GM12872 (cell line): ENCODE measurements at regions not wholly inside any gene's neighbourhood (a gene's known extent, or its start where the extent isn't known, plus 50 kb on each side); places are given as distances from the start of the nearest gene placed in this dataset.

Experiments
- CTCF ChIP-seq: IDR thresholded peaks from 3 replicates; pipeline ENCODE4 v1.5.1; 2011; ENCODE audit warnings: low read depth, mild to moderate bottlenecking, low read length, moderate library complexity; ENCODE audit not compliant: insufficient read depth

GRCh38 chr6:6376845-6377244, 56.4 kb upstream of the F13A1 start:
- 0 out of 3 replicates have a peak, but pooled peaks have one; percentile 4 for TF ChIP-seq CTCF

DNA sequence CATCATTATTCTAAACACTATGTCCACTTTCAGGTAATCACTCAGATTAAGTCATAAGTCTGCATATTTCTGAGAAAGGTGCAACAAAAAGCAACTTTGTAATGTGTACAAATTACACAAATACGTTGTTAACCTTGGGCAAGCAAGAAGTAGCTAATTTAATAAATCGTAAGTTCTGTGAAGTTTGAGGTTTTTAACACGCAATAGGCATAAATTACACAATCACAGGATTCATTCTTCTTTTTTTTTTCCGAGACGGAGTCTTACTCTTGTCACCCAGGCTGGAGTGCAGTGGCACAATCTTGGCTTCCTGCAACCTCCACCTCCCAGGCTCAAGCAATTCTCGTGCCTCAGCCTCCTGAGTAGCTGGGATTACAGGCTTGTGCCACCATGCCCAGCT, 57.2 kb upstream of the F13A1 start:
- TF ChIP-seq CTCF = no peak

GRCh38 chr6:6379573-6379972, 59.1 kb upstream of the F13A1 start:
- 0 out of 3 replicates have a peak, but pooled peaks have one; percentile 3 for TF ChIP-seq CTCF

DNA sequence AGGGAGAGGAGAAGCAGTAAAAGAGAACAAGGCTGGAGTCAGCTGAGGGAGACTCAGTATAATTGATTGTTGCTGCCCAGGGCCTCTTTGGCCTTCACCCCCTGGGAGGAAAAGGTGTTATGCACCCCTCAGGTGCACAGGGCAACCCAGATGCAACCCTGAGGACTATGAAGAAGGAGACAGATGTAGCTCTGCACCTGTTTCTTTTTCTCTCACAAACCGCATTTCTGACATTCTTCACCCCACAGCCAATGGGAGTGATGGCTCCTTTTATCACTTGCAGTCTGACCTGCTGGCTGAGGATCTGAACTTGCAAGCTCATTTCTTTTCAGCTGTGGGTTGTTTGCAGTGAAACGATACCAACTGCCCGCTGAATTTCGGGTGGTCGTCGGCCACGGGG, 64.1 kb upstream of the F13A1 start:
- TF ChIP-seq CTCF = no peak

- TF ChIP-seq CTCF = no peak
Observed at GRCh38 chr6:6386010-6386409, 65.5 kb upstream of the F13A1 start.

DNA sequence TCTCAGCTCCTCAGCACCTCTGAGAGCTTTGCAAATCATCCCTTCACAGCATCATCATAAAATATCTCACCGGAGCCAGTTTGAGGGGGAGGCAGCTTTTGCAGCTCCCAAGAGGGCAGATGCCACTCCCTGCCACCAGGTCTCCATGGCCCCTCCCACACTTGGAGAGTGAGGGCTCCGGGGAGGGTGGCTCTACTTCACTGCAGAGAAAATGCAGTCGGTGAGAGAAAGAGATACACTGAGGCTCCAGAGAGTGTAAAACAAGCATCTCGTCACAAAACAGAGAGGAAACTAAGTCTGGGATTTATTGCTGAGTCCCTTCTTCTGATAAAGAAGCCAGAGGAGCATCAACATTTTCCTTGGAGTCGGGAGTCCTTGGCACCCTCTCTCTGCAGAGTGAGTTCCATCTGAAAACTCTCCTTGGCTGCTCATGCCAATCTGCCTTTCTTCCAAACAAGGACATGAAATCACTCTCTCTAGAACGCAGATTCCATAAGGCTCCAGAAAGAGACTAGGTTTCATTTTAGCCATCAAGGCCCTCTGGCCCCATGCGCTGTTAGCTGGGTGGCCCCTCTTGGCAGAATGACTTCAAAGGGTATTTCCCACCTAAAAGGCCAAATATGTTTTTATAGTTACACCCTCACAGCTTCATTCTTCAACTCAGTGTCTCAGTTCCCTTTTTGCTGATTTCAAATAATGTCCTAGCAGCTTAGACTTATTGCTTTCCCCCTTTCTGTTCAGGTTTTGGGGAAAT, 70.6 kb upstream of the F13A1 start:
- no peak for TF ChIP-seq CTCF

DNA sequence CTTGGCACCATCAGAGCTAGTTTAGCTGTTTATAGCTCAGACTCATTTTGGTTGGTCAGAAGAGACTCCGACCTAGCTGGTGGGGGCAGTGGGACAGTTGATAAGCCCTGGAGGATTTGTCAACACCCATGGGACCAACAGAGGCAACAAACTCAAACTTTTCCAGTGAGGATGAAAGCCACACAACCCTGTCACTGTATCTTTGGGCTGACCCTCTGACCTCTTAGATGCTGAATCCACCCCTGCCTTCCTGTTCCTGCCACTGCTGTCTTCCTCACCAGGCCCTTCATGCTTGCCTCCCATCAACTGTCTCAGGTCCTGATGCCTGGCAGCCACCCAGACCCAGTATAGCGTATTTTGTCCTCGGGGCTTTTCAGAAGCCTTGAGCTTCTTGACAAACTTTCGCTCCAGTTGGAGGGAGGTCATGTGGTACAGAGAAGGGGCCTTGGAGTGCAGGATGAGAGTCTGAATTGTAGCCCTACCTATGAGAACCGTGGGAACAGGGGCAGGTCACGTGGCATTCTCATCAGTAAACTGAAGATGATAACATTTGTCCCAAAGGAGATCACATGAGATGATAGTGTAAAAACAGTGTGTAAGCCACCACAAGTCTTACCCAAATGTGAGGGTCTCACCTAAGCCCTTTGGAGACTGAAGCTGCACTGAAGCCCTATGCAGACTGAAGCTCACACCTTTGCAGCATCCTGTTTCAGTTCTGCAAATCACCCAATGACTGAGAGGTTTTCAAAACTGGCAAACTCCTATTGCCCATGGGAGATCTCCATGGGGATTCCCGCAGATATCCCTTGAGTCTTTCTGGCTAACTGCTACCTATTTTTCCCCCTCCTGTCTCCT, 72.0 kb upstream of the F13A1 start:
- no peak for TF ChIP-seq CTCF
